Type B pancreatic cell (in vitro differentiated cells): ENCODE measurements at regions not wholly inside any gene's neighbourhood (a gene's known extent, or its start where the extent isn't known, plus 50 kb on each side); places are given as distances from the start of the nearest gene placed in this dataset.

Source experiments
- DNase-seq: peaks from one replicate; pipeline ENCODE4 v3.0.0; 2021; ENCODE audit warnings: mixed read lengths; ENCODE audit not compliant: unreplicated experiment; ENCODE audit errors: extremely low spot score
- H3K27ac Mint-ChIP-seq: 2 replicates; pipeline ENCODE4 v1.8.0; 2021; ENCODE audit warnings: mild to moderate bottlenecking, mixed read lengths
- H3K27me3 Mint-ChIP-seq: 2 replicates; pipeline ENCODE4 v1.8.0; 2021; ENCODE audit warnings: mixed read lengths
- H3K36me3 Mint-ChIP-seq: 2 replicates; pipeline ENCODE4 v1.8.0; 2021; ENCODE audit warnings: mixed read lengths
- H3K4me1 Mint-ChIP-seq: one replicate; pipeline ENCODE4 v1.8.0; 2021; ENCODE audit warnings: mixed read lengths; ENCODE audit not compliant: unreplicated experiment
- H3K4me3 Mint-ChIP-seq: 2 replicates; pipeline ENCODE4 v1.8.0; 2021; ENCODE audit warnings: mild to moderate bottlenecking, mixed read lengths
- H3K9me3 Mint-ChIP-seq: 2 replicates; pipeline ENCODE4 v1.8.0; 2021; ENCODE audit warnings: mixed read lengths
- TF ChIP-seq, protein P1 (sequence below): fragments of 200-600 bp; sonication (generic); conservative IDR thresholded peaks from 2 replicates; pipeline ENCODE4 v1.5.0; 2021; ENCODE audit warnings: antibody characterized with exemption, mild to moderate bottlenecking

DNA sequence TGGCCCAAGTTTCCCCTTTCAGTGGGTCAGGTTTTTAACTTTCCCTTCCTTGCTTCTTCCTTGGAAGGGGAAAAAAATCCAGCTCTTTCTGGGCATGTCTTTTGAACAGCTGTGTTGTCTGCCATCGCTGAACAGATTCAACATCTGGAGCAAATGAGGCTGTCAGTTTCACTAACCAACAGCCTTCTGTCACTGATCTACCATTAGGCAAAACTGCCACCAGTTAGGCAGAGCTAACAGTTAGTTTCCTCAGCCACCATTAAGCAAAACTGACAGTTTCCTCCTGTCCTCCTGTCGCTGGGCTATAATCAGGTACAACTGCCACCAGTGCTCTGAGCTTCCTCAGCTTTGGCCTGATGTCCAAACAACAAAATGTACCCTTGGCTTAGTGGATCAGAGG lies 81.9 kb downstream of the NPTX2 start:
- H3K27me3 Mint-ChIP-seq = peaks cover 17% of the 10 kb centered on the region

DNA sequence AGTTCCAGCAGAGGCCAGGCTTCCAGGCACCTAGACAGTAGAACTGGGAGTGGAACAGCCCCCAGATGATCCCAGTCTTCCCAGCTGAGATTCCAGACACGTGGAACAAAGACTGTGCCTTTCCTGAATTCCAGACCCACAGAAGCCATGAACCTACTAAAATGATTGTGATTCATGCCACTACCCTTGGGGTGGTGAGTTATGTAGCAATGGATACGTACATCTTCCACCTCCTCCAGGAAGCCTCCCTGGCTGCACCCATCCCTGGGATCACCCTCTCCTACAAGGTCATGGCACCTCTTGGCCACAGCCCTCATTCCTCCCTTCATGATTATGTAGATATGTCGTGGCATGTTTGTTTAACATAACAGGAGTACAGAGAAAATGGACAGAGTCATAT lies 83.4 kb downstream of the NPTX2 start:
- Mint-ChIP-seq H3K4me3 (no peak overlapping the region), H3K9me3 (peaks cover 5% of the 10 kb centered on the region)

More for the DNA sequence above, 81.9 kb downstream of the NPTX2 start:
- Mint-ChIP-seq H3K27ac (no peak overlapping the region), H3K9me3 (peaks cover 5% of the 10 kb centered on the region), H3K36me3 (no peaks in the 10 kb centered on the region), H3K4me3 (no peak overlapping the region), H3K4me1 (no peaks in the 10 kb centered on the region)
- DNase-seq = no peak
- TF ChIP-seq, protein P1, sequence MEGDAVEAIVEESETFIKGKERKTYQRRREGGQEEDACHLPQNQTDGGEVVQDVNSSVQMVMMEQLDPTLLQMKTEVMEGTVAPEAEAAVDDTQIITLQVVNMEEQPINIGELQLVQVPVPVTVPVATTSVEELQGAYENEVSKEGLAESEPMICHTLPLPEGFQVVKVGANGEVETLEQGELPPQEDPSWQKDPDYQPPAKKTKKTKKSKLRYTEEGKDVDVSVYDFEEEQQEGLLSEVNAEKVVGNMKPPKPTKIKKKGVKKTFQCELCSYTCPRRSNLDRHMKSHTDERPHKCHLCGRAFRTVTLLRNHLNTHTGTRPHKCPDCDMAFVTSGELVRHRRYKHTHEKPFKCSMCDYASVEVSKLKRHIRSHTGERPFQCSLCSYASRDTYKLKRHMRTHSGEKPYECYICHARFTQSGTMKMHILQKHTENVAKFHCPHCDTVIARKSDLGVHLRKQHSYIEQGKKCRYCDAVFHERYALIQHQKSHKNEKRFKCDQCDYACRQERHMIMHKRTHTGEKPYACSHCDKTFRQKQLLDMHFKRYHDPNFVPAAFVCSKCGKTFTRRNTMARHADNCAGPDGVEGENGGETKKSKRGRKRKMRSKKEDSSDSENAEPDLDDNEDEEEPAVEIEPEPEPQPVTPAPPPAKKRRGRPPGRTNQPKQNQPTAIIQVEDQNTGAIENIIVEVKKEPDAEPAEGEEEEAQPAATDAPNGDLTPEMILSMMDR = no peak

DNA sequence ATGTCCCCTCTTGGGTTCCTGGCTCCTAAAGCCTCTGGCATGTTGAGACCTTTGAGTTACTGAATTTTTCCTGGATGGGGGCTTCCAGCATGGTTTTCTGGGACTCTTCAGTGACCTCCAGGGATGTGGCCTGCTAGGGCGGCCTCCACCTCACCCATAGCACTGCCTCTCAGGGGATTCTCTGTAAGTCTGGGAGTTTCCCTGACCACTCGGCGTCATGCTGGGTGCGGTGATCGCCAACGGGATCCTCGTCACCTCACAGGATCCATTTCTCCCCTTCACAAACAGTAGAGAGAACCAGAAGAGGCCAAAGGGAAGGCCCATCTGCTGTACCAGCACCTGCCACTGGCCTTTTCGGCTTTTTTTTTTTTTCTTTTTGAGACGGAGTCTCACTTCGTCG lies 84.3 kb downstream of the NPTX2 start:
- no peak for DNase-seq
- TF ChIP-seq, protein P1 = no peak
- no peak overlapping the region for H3K27ac Mint-ChIP-seq

More for the DNA sequence above, 83.4 kb downstream of the NPTX2 start:
- no peaks in the 10 kb centered on the region for H3K36me3 Mint-ChIP-seq
- no peak for DNase-seq
- TF ChIP-seq, protein P1 = no peak
- no peaks in the 10 kb centered on the region for H3K4me1 Mint-ChIP-seq
- peaks cover 14% of the 10 kb centered on the region for H3K27me3 Mint-ChIP-seq
- no peak overlapping the region for H3K27ac Mint-ChIP-seq

DNA sequence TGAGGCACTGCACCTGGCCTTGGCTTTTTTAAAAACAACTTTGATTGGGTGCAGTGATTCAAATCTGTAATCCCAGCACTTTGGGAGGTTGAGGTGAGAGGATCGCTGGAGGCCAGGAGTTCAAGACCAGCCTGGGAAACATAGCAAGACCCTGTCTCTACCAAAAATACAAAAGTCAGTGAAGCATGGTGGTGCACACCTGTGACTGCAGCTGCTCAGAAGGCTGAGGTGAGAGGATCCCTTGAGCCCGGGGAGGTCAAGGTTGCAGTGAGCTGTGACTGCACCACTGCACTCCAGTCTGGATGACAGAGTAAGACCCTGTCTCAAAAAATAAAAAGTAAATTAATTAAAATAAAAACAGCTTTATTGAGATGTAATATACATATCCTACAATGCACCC lies 84.9 kb downstream of the NPTX2 start:
- no peak for DNase-seq
- TF ChIP-seq, protein P1 = no peak
- Mint-ChIP-seq H3K4me3 (no peak overlapping the region), H3K4me1 (no peaks in the 10 kb centered on the region), H3K27ac (no peak overlapping the region), H3K9me3 (no peaks in the 10 kb centered on the region), H3K27me3 (peaks cover 16% of the 10 kb centered on the region), H3K36me3 (no peaks in the 10 kb centered on the region)

More for the DNA sequence above, 84.3 kb downstream of the NPTX2 start:
- Mint-ChIP-seq H3K9me3 (peaks cover 4% of the 10 kb centered on the region), H3K36me3 (no peaks in the 10 kb centered on the region), H3K4me1 (no peaks in the 10 kb centered on the region), H3K4me3 (no peak overlapping the region), H3K27me3 (peaks cover 17% of the 10 kb centered on the region)

DNA sequence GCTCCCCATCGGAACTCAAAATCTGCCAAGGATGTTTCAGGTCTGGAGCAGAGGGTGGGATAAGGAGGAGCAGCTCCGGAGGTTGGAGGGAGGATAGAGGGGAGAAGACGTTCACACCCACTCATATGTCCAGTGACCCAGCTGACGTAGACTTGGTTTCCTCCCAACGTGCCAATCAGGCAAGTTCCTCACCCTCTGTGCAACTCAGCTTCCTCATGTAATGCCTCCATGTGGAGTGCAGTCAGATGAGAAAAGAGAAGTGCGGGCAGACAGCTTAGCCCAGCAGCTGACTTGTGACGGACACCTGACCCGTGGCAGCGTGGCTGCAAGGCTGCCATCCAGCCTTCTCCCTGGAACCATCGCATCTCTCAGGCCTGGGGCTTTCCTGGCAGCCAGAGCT lies 86.8 kb downstream of the NPTX2 start:
- no peak for DNase-seq
- Mint-ChIP-seq H3K36me3 (no peaks in the 10 kb centered on the region), H3K4me1 (no peaks in the 10 kb centered on the region), H3K9me3 (no peaks in the 10 kb centered on the region), H3K4me3 (no peak overlapping the region), H3K27ac (no peak overlapping the region), H3K27me3 (peaks cover 16% of the 10 kb centered on the region)
- TF ChIP-seq, protein P1 = no peak

DNA sequence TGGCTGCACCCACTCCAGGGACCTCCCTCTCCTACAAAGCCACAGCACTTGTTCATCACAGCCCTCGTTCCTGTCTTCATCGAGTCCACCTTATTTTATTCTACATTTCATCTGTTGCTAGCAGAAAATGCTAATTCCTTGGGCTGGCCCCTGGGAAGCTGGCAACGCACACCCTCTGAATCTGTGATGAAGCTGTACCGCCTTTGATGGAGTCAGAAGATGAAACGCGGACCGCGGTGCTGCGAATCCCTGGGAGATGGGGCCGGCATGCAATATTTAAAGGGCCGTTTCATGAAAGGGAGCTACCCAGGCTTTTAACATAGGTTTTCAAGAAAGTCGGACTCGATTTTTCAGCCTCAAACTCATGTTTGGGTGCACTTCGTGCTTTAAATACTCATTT lies 88.5 kb downstream of the NPTX2 start:
- Mint-ChIP-seq H3K27ac (no peak overlapping the region), H3K4me1 (no peaks in the 10 kb centered on the region), H3K27me3 (peaks cover 11% of the 10 kb centered on the region), H3K36me3 (no peaks in the 10 kb centered on the region), H3K4me3 (no peak overlapping the region), H3K9me3 (no peaks in the 10 kb centered on the region)
- DNase-seq = no peak
- TF ChIP-seq, protein P1 = no peak
